ENCODE measurements at regions not wholly inside any gene's neighbourhood (a gene's known extent, or its start where the extent isn't known, plus 50 kb on each side); places are given as distances from the start of the nearest gene placed in this dataset.

- Mint-ChIP-seq H3K4me3 (no peak overlapping the region), H3K4me1 (peaks cover 0 to 2% (median 0%) of the 10 kb centered on the region in 3 donors), H3K27me3 (peaks cover 17% of the 10 kb centered on the region), H3K27ac (no peak overlapping the region), H3K36me3 (peaks cover 3% of the 10 kb centered on the region), H3K9me3 (no peaks in the 10 kb centered on the region)
Measured at GRCh38 chr17:77593081-77593480, 365.4 kb upstream of the TNRC6C start.

- H3K4me3 Mint-ChIP-seq, result no peak overlapping the region
- no peaks in the 10 kb centered on the region for H3K9me3 Mint-ChIP-seq
- H3K27me3 Mint-ChIP-seq, result peaks cover 17% of the 10 kb centered on the region
- no peak overlapping the region for H3K27ac Mint-ChIP-seq
- peaks cover 1% of the 10 kb centered on the region for H3K36me3 Mint-ChIP-seq
- peaks cover 0 to 2% (median 0%) of the 10 kb centered on the region in 3 donors for H3K4me1 Mint-ChIP-seq
Measured at GRCh38 chr17:77594416-77595209, 363.9 kb upstream of the TNRC6C start.

- peaks cover 18% of the 10 kb centered on the region for H3K27me3 Mint-ChIP-seq
- H3K4me1 Mint-ChIP-seq, result peaks cover 0 to 2% (median 0%) of the 10 kb centered on the region in 3 donors
- no peaks in the 10 kb centered on the region for H3K9me3 Mint-ChIP-seq
- no peak overlapping the region for H3K4me3 Mint-ChIP-seq
- no peak overlapping the region for H3K27ac Mint-ChIP-seq
- no peaks in the 10 kb centered on the region for H3K36me3 Mint-ChIP-seq
Measured at GRCh38 chr17:77596491-77597417, 361.7 kb upstream of the TNRC6C start.

DNA sequence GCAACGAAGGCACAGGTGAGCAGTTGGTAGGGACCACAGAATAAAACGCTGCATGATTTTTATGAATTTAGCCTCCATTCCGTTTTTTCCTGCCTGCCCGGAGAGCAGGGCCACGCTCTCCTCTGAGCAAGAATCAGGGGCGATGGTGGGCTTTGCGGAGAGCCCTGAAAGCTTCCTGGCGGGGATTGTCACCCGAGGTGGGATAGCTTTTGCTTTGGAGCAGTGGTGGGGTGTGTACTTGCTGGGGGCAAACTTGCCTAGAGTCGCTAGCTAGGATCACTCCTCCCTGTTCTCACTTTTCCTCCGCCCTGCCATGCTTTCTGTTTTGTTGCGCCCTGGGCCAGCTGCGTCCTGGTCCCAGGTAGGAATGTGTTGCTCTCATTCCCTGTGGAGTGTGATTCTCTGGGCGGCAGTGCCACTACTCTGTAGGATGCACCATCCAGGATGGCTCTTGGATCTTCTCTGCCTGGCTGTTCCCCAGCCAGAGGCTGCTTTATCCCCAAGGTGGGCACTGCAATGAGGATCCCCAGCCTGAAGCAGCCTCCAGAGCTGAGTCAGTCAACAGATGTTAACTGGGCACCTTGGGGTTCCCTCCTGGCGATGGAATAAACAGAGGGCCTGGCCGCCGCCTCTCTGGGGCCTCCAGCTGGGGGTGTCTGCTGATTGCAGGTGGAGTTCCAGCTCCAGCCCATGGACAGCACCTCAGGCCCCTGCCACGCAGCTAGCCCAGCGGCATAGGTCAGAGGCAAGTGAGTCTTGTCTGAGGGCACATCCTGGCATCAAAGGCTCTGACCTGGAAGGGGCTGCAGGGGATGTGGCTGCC lies 360.9 kb upstream of the TNRC6C start:
- peaks cover 0 to 2% (median 0%) of the 10 kb centered on the region in 3 donors for H3K4me1 Mint-ChIP-seq
- H3K4me3 Mint-ChIP-seq, result no peak overlapping the region
- peaks cover 22% of the 10 kb centered on the region for H3K27me3 Mint-ChIP-seq
- no peaks in the 10 kb centered on the region for H3K36me3 Mint-ChIP-seq
- H3K9me3 Mint-ChIP-seq, result no peaks in the 10 kb centered on the region
- H3K27ac Mint-ChIP-seq, result no peak overlapping the region

- H3K4me3 Mint-ChIP-seq, result no peak overlapping the region
- H3K9me3 Mint-ChIP-seq, result no peaks in the 10 kb centered on the region
- H3K27me3 Mint-ChIP-seq, result peaks cover 18% of the 10 kb centered on the region
- H3K27ac Mint-ChIP-seq, result no peak overlapping the region
- peaks cover 0 to 2% (median 0%) of the 10 kb centered on the region in 3 donors for H3K4me1 Mint-ChIP-seq
- no peaks in the 10 kb centered on the region for H3K36me3 Mint-ChIP-seq
Measured at GRCh38 chr17:77598241-77598620, 360.3 kb upstream of the TNRC6C start.

- Mint-ChIP-seq H3K36me3 (no peaks in the 10 kb centered on the region), H3K9me3 (no peaks in the 10 kb centered on the region), H3K27me3 (peaks cover 14% of the 10 kb centered on the region), H3K4me1 (no peaks in the 10 kb centered on the region), H3K4me3 (no peak overlapping the region), H3K27ac (no peak overlapping the region)
Measured at GRCh38 chr17:77599699-77600098, 358.8 kb upstream of the TNRC6C start.

DNA sequence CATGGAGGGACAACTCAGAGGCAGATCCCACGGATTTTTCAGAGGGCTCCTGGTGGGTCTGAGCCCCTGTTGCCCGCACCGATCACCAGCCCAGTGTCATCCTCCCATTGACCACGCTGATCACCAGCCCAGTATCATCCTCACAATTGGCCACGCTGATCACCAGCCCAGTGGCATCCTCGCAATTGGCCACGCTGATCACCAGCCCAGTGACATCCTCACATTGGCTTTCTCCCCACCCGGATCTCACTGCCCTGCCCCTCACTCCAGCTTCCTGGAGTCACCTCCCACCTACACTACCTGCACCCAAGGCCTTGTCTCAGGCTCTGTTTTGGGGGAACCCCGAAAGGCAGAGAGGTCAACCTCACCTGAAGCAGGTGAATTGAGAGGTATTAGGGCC lies 358.2 kb upstream of the TNRC6C start:
- no peak overlapping the region for H3K4me3 Mint-ChIP-seq
- no peaks in the 10 kb centered on the region for H3K36me3 Mint-ChIP-seq
- no peaks in the 10 kb centered on the region for H3K4me1 Mint-ChIP-seq
- no peaks in the 10 kb centered on the region for H3K9me3 Mint-ChIP-seq
- H3K27ac Mint-ChIP-seq, result no peak overlapping the region
- peaks cover 13% of the 10 kb centered on the region for H3K27me3 Mint-ChIP-seq

DNA sequence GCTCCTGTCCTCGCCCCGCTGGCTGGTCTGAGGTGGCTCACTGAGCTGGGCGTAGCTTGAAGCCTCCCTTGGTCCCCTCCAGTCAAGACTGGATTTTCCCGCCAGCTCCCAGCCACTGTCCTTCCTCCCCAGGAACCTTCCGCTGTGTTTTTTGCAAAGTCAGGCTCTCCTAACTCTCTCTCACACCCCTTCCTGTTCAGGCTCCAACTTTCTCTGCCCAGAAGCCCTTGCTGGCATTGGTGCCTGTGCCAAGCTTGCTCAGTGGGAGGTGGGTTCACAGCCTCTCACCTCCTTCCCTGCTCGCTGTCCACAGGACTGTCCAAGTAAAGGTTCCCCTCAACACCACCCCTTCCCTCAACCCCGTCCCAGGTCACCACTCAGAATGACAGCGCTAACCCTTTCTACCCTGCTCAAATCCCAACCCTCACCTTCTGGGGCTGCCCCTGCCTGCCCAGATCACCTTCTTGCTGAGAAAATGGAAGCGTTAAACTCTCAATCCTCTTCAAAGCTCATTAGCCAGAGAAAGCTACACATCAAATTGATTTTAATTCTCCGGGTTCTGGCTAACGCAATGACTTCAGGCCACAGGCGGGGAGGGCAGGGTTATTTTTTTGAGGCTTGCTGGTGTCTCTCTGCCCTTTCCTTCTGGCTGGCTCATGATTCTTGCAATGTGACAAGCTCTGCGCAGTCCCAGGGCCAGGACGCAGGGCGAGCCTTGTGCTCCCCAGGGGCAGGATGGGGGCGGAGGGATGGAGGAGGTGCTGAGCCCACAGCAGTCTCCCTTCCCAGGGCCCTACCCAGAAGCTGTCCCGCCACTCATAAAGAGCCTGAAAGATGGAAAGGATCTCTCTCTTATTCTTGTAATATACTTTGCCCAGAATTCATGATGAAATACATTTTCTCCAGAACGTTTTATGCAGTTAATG lies 357.2 kb upstream of the TNRC6C start:
- Mint-ChIP-seq H3K4me1 (peaks cover 0 to 2% (median 0%) of the 10 kb centered on the region in 3 donors), H3K9me3 (no peaks in the 10 kb centered on the region), H3K27me3 (peaks cover 13% of the 10 kb centered on the region), H3K4me3 (no peak overlapping the region), H3K36me3 (no peaks in the 10 kb centered on the region), H3K27ac (no peak overlapping the region)

DNA sequence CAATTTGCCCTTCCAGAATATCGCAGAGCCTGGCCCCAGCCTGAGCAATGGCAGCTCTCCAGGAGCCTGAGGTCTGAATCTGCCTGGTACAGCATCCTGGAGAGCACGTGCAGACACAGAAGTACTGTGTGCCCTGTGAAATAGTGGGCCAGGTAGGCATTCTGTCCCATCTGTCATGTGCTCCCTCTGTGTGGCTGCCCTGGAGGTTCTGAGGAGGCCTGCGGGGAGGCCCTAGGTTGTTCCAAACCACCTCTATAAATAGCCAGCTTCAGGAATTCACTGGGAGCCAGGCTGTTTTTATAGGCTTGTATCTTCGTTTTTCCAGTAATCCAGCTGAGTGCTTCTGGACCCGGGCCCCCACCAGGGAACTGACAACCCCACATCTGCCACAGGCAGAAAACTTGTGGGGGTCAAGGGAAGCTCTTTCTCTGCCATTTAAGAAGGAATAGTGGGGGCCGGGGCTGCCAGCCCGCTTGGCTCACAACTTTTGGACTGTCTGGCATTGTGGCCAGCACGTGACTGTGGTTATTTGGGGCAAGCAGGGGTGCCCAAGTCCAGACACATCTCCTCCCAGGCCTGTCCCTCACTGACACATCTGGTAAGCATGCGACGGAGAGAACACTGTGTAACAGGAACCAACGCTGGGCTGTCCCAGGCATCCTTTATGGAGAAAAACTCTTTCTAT lies 356.3 kb upstream of the TNRC6C start:
- H3K4me1 Mint-ChIP-seq, result peaks cover 0 to 2% (median 0%) of the 10 kb centered on the region in 3 donors
- no peak overlapping the region for H3K4me3 Mint-ChIP-seq
- H3K36me3 Mint-ChIP-seq, result no peaks in the 10 kb centered on the region
- no peak overlapping the region for H3K27ac Mint-ChIP-seq
- H3K27me3 Mint-ChIP-seq, result peaks cover 13% of the 10 kb centered on the region
- no peaks in the 10 kb centered on the region for H3K9me3 Mint-ChIP-seq

GRCh38 chr17:77602883-77603640 lies 355.4 kb upstream of the TNRC6C start:
- Mint-ChIP-seq H3K4me1 (peaks cover 0 to 2% (median 0%) of the 10 kb centered on the region in 3 donors), H3K4me3 (no peak overlapping the region), H3K36me3 (no peaks in the 10 kb centered on the region), H3K27ac (no peak overlapping the region), H3K9me3 (no peaks in the 10 kb centered on the region), H3K27me3 (peaks cover 13% of the 10 kb centered on the region)

DNA sequence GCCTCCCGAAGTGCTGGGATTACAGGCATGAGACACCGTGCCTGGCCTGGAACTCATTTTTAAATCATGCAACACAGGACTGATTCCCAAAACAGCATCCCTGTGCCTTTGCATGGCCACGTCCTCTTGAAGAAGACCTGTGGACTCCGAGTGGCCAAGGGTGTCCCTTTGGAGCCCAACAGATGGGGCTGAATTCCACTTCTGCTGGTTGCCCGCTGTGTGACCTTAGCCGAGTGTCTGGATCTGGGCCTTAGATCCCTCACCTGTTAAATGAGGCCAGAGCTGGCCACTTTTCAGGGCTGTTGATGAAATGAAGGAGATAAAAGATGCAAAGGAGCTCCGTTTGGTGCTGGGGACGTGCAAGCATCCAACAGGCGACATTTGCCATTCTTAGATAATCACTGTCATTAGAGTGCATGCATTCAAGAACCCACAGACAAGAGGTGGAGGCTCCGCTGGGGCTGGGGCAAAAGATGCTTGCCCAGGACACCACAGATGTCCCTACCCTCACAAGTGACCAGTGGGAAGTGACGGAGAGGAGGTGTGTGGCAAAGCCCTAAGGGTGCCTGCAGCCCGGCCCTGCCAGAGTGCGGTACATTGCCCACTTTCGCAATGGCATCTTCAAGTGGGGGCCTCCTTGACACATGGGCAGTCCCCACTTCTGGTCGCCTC lies 354.1 kb upstream of the TNRC6C start:
- Mint-ChIP-seq H3K9me3 (peaks cover 0 to 4% (median 0%) of the 10 kb centered on the region in 3 donors), H3K4me3 (no peak overlapping the region), H3K27ac (no peak overlapping the region)

GRCh38 chr17:77604973-77605313 lies 353.6 kb upstream of the TNRC6C start:
- no peak overlapping the region for H3K27ac Mint-ChIP-seq
- no peak overlapping the region for H3K4me3 Mint-ChIP-seq
- H3K4me1 Mint-ChIP-seq, result peaks cover under 1 to 8% (median 7%) of the 10 kb centered on the region in 3 donors
- H3K9me3 Mint-ChIP-seq, result peaks cover 0 to 4% (median 0%) of the 10 kb centered on the region in 3 donors
- H3K36me3 Mint-ChIP-seq, result no peaks in the 10 kb centered on the region
- peaks cover 15% of the 10 kb centered on the region for H3K27me3 Mint-ChIP-seq

More for the DNA sequence above, 354.1 kb upstream of the TNRC6C start:
- Mint-ChIP-seq H3K4me1 (peaks cover 0 to 6% (median 4%) of the 10 kb centered on the region in 3 donors), H3K27me3 (peaks cover 15% of the 10 kb centered on the region), H3K36me3 (no peaks in the 10 kb centered on the region)

Data from IgD-negative memory B cell (primary cell).